Panc1 (cell line): ENCODE measurements at regions not wholly inside any gene's neighbourhood (a gene's known extent, or its start where the extent isn't known, plus 50 kb on each side); places are given as distances from the start of the nearest gene placed in this dataset.

Source experiments
- ATAC-seq: fragments of 200-7000 bp; cut with Tn5 transposase; 2 replicates; pipeline ENCODE4 v1.9.1; 2020; ENCODE audit warnings: mild to moderate bottlenecking, moderate library complexity
- BruUV-seq: library from RNA; stranded (reverse); fragments of 400-500 nt; replicated peaks from 2 replicates; lab custom pipeline; 2021; lab: Mats Ljungman, UMichigan
- CTCF ChIA-PET: fragments of 300-600 bp; sonication (Branson Sonifier 250); formaldehyde crosslinking; loops from one replicate; lab custom pipeline; 2022; ENCODE audit warnings: antibody characterized with exemption; lab: Charles Lee
- POLR2A ChIA-PET: fragments of 300-600 bp; sonication (Branson Sonifier 250); formaldehyde crosslinking; loops from one replicate; lab custom pipeline; 2022; ENCODE audit warnings: antibody characterized with exemption; lab: Charles Lee
- DNase-seq: peaks from one replicate; pipeline ENCODE4 v3.0.0-alpha.2; 2010; ENCODE audit warnings: low read depth, low spot score
- H3K27ac ChIP-seq: 2 replicates; pipeline ENCODE4 v1.5.1; 2011; ENCODE audit warnings: mild to moderate bottlenecking, low read length, inconsistent platforms
- H3K27me3 ChIP-seq: fragments of 200-500 bp; sonication (Bioruptor generic); 2 replicates; pipeline ENCODE4 v1.6.0; 2014; ENCODE audit warnings: low read length, inconsistent platforms; ENCODE audit not compliant: control insufficient read depth, insufficient read depth
- H3K36me3 ChIP-seq: fragments of 200-500 bp; sonication (Bioruptor generic); 2 replicates; pipeline ENCODE4 v1.5.1; 2014; ENCODE audit warnings: inconsistent platforms, mild to moderate bottlenecking, low read length, moderate library complexity; ENCODE audit not compliant: control insufficient read depth, insufficient read depth
- H3K4me1 ChIP-seq: 2 replicates; pipeline ENCODE4 v1.5.1; 2011; ENCODE audit warnings: inconsistent platforms, mild to moderate bottlenecking, low read length, moderate library complexity; ENCODE audit not compliant: control insufficient read depth, insufficient read depth
- H3K4me3 ChIP-seq, 2 experiments: 2 replicates each; pipeline ENCODE4 v1.5.1; 2011 to 2012; ENCODE audit warnings: low read depth in 2 of 2, low read length in 2 of 2, mild to moderate bottlenecking in 2 of 2, inconsistent platforms in 1 of 2, moderate library complexity in 1 of 2
- H3K9me3 ChIP-seq: fragments of 200-500 bp; sonication (Bioruptor generic); 2 replicates; pipeline ENCODE4 v1.5.1; 2014; ENCODE audit warnings: low read depth, mild to moderate bottlenecking, inconsistent platforms, low read length, moderate library complexity; ENCODE audit not compliant: control insufficient read depth, insufficient read depth
- CTCF ChIP-seq: fragments of 450-650 bp; IDR thresholded peaks from 2 replicates; pipeline ENCODE4 v1.5.1; 2017; ENCODE audit warnings: mild to moderate bottlenecking
- POLR2AphosphoS5 ChIP-seq: IDR thresholded peaks from 2 replicates; pipeline ENCODE4 v1.6.1; 2012; ENCODE audit warnings: mild to moderate bottlenecking, low read depth, low read length, moderate library complexity
- REST ChIP-seq, 2 experiments: IDR thresholded peaks; 2 replicates each; pipeline ENCODE4 v1.6.1; 2011 to 2012; ENCODE audit warnings: low read depth in 2 of 2, control low read depth in 1 of 2, low read length in 1 of 2, mild to moderate bottlenecking in 1 of 2, moderate library complexity in 1 of 2; ENCODE audit not compliant: insufficient read depth in 1 of 2
- SIN3A ChIP-seq: IDR thresholded peaks from 2 replicates; pipeline ENCODE4 v1.6.1; 2012; ENCODE audit warnings: low read depth, mild to moderate bottlenecking, low read length, moderate library complexity, borderline replicate concordance; ENCODE audit not compliant: insufficient read depth
- TCF7L2 ChIP-seq: IDR thresholded peaks from 2 replicates; pipeline ENCODE4 v1.6.1; 2011; ENCODE audit warnings: mild to moderate bottlenecking, low read depth, low read length, inconsistent platforms
- in situ Hi-C: cut with HindIII; loops from 2 replicates; pipeline ENCODE4 v1.10.0; 2016; ENCODE audit warnings: low sequenced_read_pairs, low pct_unique_long_range_greater_than_20kb
- intact Hi-C: fragments of 100-400 bp; cut with micrococcal nuclease; formaldehyde crosslinking; loops from one replicate; pipeline ENCODE4 v1.10.0; 2022; ENCODE audit not compliant: unreplicated experiment

GRCh38 chr10:52451817-52452216, 137.7 kb downstream of the DKK1 start:
- H3K36me3 ChIP-seq: no peaks in the 10 kb centered on the region
- ChIA-PET POLR2A (no interaction called here), CTCF (no interaction called here)
- no TSS peak for BruUV-seq
- H3K4me3 ChIP-seq: no peak overlapping the region
- ATAC-seq (no peak), DNase-seq (no peak)
- H3K4me1 ChIP-seq: no peaks in the 10 kb centered on the region
- intact Hi-C loops (no loop called here), in situ Hi-C loops (no loop called here)
- peak overlapping the region; percentile 98; the same call in 1 of the 2 replicates for H3K27ac ChIP-seq
- TF ChIP-seq SIN3A (no peak), POLR2AphosphoS5 (no peak), CTCF (no peak), REST (IDR thresholded peaks at IDR 0.05; ENCODE audit: insufficient read depth in 1 of 2, low read depth in 2 of 2, low read length in 1 of 2) (no peak), TCF7L2 (no peak)
- peaks cover 57% of the 10 kb centered on the region; the same call in 1 of the 2 replicates for H3K9me3 ChIP-seq
- H3K27me3 ChIP-seq: no peaks in the 10 kb centered on the region

DNA sequence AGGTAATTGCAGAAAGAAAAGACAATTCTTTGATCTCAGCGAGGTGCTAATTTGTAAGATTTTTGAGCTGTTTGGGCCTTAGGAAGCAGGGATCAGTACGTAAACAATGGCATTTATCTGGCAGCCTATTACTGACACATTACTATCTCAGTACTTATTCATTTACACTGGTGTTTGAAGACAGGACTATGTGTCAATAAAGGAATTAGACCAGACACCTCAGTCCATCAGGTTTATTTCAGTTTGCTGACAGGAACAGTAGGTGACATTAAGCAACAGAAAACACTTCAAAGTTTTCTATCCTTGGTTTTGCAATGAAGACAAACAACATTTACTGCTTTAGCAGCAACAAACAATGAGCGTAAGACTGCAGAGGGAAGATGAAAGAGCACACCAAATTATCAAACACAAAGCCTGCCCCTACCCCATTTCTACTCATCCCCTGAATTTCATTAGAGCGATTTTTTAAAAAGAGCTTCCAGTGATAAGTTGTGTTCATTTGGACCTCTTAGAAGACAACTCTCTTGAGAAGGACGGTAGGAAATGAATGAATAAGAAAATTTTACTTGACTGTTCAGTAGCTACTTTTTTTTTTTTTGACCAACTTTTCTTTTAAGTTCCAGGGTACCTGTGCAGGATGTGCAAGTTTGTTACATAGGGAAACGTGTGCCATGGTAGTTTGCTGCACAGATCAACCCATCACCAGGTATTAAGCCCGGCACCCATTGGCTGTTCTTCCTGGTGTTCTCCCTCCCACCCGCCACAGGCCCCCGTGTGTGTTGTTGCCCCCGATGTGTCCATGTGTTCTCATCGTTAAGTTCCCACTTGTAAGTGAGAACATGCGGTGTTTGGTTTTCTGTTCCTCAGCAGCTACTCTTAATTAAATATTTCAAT, 138.8 kb downstream of the DKK1 start:
- no peaks in the 10 kb centered on the region for H3K27me3 ChIP-seq
- no peaks in the 10 kb centered on the region for H3K36me3 ChIP-seq
- POLR2A ChIA-PET: interaction anchor here (0.7 kb wide), 2 partner anchors 159 to 756 kb away, joined by 3 to 5 read pairs; no protein-coding TSS in a partner anchor
- ATAC-seq: no peak
- H3K4me3 ChIP-seq: no peak overlapping the region
- intact Hi-C loops (no loop called here), in situ Hi-C loops (no loop called here)
- TF ChIP-seq TCF7L2 (peak; percentile 61; the same call in 1 of the 2 replicates), SIN3A (no peak)
- peak overlapping the region; percentile 98 for H3K27ac ChIP-seq
- no peaks in the 10 kb centered on the region for H3K4me1 ChIP-seq
- BruUV-seq: no TSS peak
- CTCF ChIA-PET: no interaction called here
- DNase-seq: no peak
- H3K9me3 ChIP-seq: peaks cover 57% of the 10 kb centered on the region; the same call in 1 of the 2 replicates

GRCh38 chr10:52453501-52453900, 139.4 kb downstream of the DKK1 start:
- Histone ChIP-seq H3K9me3 (peaks cover 56% of the 10 kb centered on the region; the same call in 1 of the 2 replicates), H3K27ac (peak overlapping the region; percentile 98; the same call in 1 of the 2 replicates), H3K27me3 (no peaks in the 10 kb centered on the region), H3K36me3 (no peaks in the 10 kb centered on the region), H3K4me3 (no peak overlapping the region), H3K4me1 (no peaks in the 10 kb centered on the region)
- in situ Hi-C loops (no loop called here), intact Hi-C loops (no loop called here)
- ChIA-PET CTCF (no interaction called here), POLR2A (no interaction called here)
- no peak for TF ChIP-seq SIN3A
- no peak for TF ChIP-seq POLR2AphosphoS5
- TF ChIP-seq REST (IDR thresholded peaks at IDR 0.05; ENCODE audit: insufficient read depth in 1 of 2, low read depth in 2 of 2, low read length in 1 of 2): no peak
- TF ChIP-seq CTCF: no peak
- TF ChIP-seq TCF7L2: no peak
- ATAC-seq (no peak), DNase-seq (no peak)
- BruUV-seq: no TSS peak
